PC-3 (cell line): ENCODE measurements at regions not wholly inside any gene's neighbourhood (a gene's known extent, or its start where the extent isn't known, plus 50 kb on each side); places are given as distances from the start of the nearest gene placed in this dataset.

ENCODE experiments used
- CTCF ChIP-seq: fragments of 300-600 bp; sonication (generic); conservative IDR thresholded peaks from 2 replicates; pipeline ENCODE4 v1.5.1; 2017; ENCODE audit warnings: antibody characterized with exemption, low read depth, mild to moderate bottlenecking, low read length
- EZH2phosphoT487 ChIP-seq: fragments of 300-600 bp; sonication (generic); IDR thresholded peaks from 2 replicates; pipeline ENCODE4 v1.6.1; 2018; ENCODE audit warnings: mild to moderate bottlenecking, antibody characterized with exemption, low read length, borderline replicate concordance

- no peak for TF ChIP-seq CTCF
- TF ChIP-seq EZH2phosphoT487, result no peak
Observed at GRCh38 chr13:62205273-62205672, 789.6 kb upstream of the PCDH20 start.
